A172 (cell line): ENCODE measurements at regions not wholly inside any gene's neighbourhood (a gene's known extent, or its start where the extent isn't known, plus 50 kb on each side); places are given as distances from the start of the nearest gene placed in this dataset.
A peak's percentile ranks its signal among the peaks of the same experiment; 100 is the strongest.

ENCODE experiments used
- DNase-seq: peaks from one replicate; pipeline ENCODE4 v3.0.0-alpha.2; 2015; ENCODE audit warnings: low spot score

DNA sequence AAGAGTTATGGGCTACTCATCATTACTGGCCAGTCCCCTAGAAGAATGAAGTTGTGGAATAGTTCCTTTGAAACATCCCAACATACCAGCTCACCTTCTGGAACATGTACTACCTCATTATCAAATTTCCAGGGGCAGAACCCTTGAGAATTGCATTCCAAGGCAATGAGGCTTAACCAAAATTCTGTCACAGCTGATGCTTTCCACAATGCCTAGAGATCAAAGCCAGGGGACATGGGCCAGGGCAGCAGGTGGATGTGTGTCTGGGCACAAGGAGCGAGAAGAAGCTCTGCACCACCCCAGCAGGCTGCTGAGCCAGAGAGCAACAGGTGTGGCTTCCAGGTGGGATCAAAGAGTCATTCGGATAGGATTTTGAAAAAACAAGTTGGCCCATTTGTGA is 362.1 kb downstream of the EFNB2 start:
- no peak for DNase-seq

GRCh38 chr13:106172176-106172905 is 363.1 kb downstream of the EFNB2 start:
- no peak for DNase-seq

DNA sequence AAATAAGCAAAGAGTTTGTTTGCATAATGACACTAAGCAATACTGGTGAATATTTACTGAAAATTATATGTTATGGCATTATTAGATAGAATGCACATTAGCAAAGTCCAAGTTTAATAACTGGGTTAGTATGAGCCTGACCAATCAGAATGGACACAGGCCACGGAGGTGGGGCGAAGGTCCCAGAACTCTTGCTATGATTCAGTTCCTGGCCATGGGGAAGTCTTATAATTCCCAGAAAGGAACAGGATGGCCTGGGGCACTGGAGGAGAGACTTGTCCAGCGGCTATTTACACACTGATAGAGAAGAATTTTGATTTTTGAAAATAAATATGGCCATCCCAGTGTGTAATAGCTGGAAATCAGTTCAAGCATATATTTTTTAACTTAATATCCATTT is 372.0 kb downstream of the EFNB2 start:
- DNase-seq = no peak

DNA sequence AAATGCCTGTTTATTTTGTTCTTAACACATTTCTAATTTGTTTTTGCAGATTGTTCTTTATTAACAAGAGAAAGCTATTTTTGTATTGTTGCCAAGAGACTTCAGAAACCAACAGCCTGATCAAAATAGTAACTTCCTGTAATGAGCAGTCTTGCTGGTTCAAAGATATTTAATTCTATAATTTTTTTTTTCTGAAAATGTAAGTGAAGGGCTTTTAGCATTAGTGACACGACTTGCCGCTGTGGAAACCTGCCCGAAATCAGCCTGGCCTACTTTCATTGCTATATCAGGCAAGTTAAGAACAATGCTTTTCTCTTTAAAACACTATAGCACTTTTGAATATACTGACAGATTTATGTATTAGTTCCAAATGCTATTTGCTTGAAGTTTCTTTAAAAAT is 374.3 kb downstream of the EFNB2 start:
- no peak for DNase-seq

DNA sequence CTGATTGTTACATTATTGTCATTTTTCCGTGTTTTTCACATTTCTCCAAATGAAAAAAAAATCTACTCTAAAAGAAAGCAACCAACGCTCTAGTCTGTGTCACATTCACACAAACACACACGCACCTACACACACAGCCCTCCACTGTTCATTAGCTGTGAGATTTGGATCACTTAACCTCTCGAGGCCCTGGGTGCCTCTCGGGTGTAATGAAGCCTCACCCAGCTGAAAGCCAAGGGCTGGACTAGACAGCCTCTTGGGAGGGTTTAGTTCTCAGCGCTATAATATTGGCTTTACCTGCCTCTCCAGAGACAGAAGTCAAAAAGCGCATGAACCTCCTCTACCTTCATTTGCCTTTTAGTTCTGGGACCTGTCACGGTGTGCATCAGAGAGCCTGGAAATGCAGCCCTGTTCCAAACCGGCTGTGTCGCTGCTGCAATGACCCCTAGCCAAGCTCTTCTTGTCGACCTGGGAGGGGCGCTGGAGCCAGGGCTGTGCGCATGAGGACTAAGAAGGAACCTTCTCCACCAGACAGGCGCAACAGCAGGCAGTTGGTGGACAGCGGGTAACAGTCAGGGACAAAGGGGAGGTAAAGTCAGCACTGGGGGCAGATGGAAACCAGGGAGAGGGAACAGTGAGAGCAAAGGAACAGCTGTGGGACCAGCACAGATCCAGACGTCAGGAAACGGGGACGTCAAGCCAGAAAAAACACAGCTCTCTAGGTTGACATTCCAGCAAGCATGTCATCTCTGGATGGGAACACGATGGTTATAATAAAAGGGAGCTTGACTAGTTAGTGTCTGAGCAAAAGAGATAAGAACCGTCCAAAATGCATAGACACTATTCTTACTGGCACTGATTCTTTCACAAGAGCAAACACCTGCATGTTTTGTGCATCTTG is 375.9 kb downstream of the EFNB2 start:
- DNase-seq = no peak

GRCh38 chr13:106156468-106156867 is 379.0 kb downstream of the EFNB2 start:
- DNase-seq = peak; percentile 99

DNA sequence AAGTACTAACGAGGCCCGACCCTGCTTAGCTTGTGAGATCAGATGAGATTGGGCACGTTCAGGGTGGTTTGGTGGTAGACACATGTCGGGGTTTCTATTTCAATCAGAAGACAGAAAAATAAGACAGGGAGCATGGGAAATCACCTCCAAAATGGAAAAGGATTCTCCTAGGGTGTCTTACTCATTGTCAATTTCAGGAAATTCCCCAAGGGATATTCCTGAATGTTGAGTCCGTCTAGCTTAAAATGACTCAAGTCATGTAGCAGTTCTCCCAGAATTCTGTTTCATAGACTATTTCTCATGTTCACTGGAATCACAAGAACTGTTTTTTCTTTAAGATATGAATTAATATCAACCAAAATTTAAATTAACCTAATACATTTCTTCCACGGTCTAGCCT is 380.1 kb downstream of the EFNB2 start:
- DNase-seq = peak; percentile 75

- no peak for DNase-seq
Observed at GRCh38 chr13:106153876-106154275, 381.6 kb downstream of the EFNB2 start.

DNA sequence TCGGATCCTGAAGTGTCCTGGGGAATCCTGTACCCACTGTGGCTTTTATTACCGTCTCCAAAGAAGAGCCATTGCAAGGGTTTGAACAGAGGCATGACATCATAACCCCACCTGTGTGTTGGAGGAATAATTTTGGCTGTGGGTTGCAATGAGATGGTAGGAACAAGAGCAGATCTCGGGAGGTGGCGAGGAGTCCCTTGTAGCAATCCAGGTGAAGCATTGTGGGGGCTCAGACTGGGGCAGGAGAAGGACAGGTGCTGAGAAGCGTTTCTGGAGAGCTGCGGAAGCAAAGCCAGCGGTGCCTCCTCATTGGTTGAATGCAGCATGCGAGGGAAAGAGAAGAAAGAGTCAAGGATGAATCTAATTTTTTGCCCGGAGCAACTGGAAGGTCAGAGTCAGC is 382.4 kb downstream of the EFNB2 start:
- DNase-seq = no peak

GRCh38 chr13:106152047-106152446 is 383.4 kb downstream of the EFNB2 start:
- peak; percentile 40 for DNase-seq

DNA sequence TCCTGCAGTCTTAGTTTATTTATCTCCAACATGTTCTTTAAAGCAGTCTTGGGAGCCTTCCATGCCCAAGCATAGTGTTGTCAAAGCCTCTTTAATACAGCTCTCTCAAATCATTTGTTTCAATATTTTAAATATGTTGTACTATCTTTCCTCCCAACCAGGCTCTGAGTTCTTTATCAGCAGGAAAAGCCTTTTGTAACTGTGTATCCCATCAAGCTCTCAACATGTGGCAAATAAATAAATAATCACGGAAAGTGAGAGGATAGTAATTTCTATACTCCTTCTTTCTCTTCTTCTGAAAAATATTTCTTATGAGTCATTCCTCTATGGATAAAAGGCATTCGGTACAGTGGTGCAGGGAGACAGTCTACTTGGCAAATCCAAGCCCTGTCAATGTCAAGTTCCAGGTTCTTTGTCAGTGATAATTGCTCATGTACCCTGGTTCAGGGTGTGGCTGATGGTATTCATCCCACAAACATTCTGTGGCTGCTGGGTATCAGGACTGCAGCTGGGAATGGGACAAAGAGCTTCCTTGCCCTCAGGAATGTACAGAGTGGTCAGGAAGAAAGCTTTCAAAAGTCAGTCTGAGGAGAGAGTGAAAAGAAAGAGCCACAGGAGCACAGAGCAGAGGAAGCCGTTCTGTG is 384.3 kb downstream of the EFNB2 start:
- DNase-seq = peak; percentile 100

- no peak for DNase-seq
Observed at GRCh38 chr13:106145997-106146864, 389.2 kb downstream of the EFNB2 start.

DNA sequence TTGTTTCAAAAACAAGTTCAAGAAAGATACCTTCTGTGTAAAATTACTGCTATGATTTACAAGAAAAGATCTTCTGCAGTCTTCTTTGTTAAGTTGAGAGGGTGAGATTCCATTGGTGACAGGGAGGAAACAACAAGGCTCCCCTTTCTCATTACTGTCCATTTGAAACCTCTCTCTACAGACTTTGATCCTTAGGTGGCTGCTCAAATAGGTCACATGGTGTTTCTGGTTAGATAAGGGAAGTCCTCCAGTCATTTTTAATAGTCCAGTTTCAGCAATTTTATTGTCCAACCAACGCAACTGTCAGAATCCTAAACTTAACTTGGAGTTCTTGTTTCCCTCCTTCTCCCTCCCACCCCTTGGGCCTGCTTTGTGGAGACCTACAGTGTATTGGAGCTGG is 390.4 kb downstream of the EFNB2 start:
- DNase-seq = no peak

DNA sequence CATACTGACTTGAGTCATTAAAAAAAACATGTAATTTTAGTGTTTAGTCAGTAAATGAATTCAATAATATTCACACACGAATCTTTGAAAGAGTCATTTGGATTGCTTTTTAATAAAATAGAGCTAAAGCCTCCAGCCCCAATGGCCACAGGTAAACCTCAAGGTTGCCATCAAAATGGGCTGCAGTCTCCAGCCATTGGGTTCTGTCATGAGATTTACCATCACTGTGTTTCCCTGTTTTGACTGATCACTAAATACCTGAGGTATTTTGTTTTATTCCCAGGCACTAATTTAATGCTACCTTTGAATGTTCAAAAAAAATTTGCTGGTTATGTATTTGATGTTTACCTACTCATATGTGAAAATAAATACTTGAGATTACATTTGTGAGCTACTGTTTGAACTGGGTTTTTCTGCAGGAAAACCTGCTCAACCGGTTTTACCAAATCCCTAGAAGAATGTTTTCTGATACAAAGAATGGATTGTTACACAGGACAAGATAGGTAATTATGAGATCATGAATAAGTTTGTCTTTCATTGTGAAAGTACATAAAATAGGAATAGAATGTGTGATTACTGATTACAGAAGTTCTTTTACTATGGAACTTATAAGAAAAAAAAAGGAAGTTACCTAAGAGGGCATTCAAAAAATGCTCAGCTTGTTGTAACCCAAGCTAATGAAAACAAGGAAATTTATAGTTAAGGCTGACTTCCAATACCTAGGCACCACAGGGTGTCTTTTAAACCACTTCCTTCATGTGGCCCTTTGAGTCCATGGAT is 391.3 kb downstream of the EFNB2 start:
- DNase-seq = no peak

DNA sequence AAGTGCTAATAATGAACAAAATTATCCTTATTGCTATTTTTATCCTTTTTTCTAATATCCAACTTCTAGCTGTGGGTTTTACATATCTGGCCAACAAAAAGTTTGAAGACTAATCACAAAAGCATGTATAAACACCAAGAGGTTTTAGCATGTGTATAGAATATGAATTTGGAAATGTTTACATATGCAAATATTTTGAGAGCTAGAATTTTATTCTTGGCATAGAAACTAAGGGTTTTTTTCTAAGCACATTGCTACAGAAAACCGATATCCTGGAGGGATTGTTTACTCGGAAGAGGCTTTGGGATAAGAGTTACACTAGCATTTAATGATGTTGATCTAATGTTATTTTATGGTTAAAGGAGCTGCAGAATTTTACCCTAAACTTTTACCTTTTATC is 392.1 kb downstream of the EFNB2 start:
- no peak for DNase-seq

- DNase-seq = no peak
Observed at GRCh38 chr13:106140476-106140875, 395.0 kb downstream of the EFNB2 start.

DNA sequence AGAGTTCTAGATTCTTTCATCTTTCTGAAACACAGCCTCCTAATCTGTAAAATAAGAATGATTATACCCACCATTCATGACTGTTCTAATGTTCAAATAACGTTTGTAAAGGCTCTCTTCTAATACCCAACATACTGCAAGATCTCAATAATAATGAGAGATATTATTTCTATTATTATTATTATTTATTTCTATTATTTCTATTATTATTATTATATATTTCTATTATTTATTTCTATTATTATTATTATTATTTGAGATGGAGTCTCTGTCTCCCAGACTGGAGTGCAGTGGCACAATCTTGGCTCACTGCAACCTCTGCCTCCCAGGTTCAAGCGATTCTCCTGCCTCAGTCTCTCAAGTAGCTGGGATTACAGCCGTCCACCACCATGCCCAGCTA is 395.5 kb downstream of the EFNB2 start:
- DNase-seq = no peak

- DNase-seq = no peak
Observed at GRCh38 chr13:106139377-106139776, 396.1 kb downstream of the EFNB2 start.

DNA sequence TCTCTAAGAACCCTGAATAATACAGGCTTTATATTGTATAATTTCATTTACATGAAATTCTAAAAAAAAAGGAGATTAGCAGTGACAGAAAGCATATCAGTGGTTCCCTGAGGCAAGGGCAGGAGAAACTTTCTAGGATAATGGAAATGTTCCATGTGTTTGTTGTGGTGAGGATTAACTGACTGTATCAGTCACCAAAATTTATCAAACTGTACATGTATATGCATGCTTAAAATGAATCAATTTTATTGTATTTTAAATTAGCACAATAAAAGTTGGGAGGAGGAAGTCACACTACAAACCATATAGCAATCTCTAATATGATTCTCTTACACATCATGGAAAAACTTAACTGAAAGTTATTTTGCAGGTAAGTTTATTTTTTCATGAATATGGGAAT is 396.8 kb downstream of the EFNB2 start:
- no peak for DNase-seq

- DNase-seq = peak; percentile 58
Observed at GRCh38 chr13:106133025-106133424, 402.4 kb downstream of the EFNB2 start.

- DNase-seq = no peak
Observed at GRCh38 chr13:106132216-106132615, 403.2 kb downstream of the EFNB2 start.
